Spinal cord (tissue), 9 donors: ENCODE measurements at regions not wholly inside any gene's neighbourhood (a gene's known extent, or its start where the extent isn't known, plus 50 kb on each side); places are given as distances from the start of the nearest gene placed in this dataset.

ENCODE experiments used
- DNase-seq, 6 donors: peaks; one replicate each; pipeline versions ENCODE4 v3.0.0 to v3.0.0-alpha.2; 2013 to 2015; ENCODE audit warnings: low spot score in 6 of 6, low read depth in 4 of 6
- H3K27ac ChIP-seq: one replicate; pipeline ENCODE4 v1.5.1; 2013; ENCODE audit warnings: low read depth, low read length, control low read depth
- H3K27me3 ChIP-seq: one replicate; pipeline ENCODE4 v1.6.1; 2013; ENCODE audit warnings: low read length; ENCODE audit not compliant: control insufficient read depth, insufficient read depth
- H3K36me3 ChIP-seq: one replicate; pipeline ENCODE4 v1.6.1; 2013; ENCODE audit warnings: low read length; ENCODE audit not compliant: control insufficient read depth, insufficient read depth
- H3K4me1 ChIP-seq: one replicate; pipeline ENCODE4 v1.6.1; 2013; ENCODE audit warnings: low read length; ENCODE audit not compliant: control insufficient read depth, insufficient read depth
- H3K4me3 ChIP-seq: one replicate; pipeline ENCODE4 v1.5.1; 2013; ENCODE audit warnings: low read depth, low read length, control low read depth
- H3K9me3 ChIP-seq: one replicate; pipeline ENCODE4 v1.6.1; 2013; ENCODE audit warnings: low read length; ENCODE audit not compliant: control insufficient read depth, insufficient read depth
- WGBS: methylation state at CpG from one replicate; pipeline ENCODE4 v1.1.5; 2013; ENCODE audit warnings: missing lambda C conversion rate; ENCODE audit not compliant: insufficient coverage; 5-methylcytosine and 5-hydroxymethylcytosine counted together
- donor health status: healthy.

DNA sequence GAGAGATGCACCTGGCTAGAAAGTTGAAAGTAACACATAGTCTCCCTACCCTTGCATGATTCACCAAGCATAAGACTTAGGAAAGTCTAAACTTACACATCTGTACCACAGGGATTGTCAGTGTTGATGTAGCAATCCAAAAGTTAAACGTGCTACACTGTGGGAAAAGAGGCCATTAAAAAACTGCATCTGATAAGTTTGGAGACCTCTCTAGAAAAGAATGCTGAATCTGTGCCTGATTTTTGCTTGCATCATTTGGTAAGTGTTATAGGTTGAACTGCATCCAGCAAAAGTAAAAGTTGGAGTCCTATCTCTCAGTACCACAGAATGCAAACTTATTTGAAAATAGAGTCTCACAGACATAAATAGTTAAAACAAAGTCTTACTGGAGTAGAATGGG lies 126.6 kb downstream of the SLC6A15 start:
- H3K27me3 ChIP-seq, result no peaks in the 10 kb centered on the region
- H3K4me3 ChIP-seq, result no peak overlapping the region
- H3K27ac ChIP-seq, result no peak overlapping the region
- no peak for DNase-seq
- H3K4me1 ChIP-seq, result no peaks in the 10 kb centered on the region
- WGBS, result 100% methylated on average over 1 of the region's 1 CpG
- H3K9me3 ChIP-seq, result no peaks in the 10 kb centered on the region
- H3K36me3 ChIP-seq, result no peaks in the 10 kb centered on the region

DNA sequence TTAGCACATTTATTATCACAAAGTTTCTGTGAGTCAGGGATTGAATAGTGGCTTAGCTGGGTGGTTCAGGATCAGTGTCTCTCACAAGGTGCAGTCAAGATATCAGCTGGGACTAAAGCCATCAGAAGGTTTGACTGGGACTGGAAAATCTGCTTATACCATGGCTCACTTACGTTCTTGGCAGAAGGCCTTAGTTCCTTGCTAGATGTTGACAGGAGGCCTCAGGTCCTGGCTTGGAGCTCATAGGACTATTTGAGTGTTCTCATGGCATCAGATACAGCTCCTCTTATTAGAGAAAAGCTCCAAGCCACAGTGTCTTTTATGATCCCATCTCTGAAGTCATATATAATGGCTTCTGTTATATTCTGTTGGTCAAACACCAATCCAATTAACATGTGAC lies 127.3 kb downstream of the SLC6A15 start:
- DNase-seq, result no peak
- WGBS, result 71% methylated on average over 1 of the region's 1 CpG
- Histone ChIP-seq H3K27me3 (no peaks in the 10 kb centered on the region), H3K4me3 (no peak overlapping the region), H3K27ac (no peak overlapping the region), H3K9me3 (no peaks in the 10 kb centered on the region), H3K36me3 (no peaks in the 10 kb centered on the region), H3K4me1 (no peaks in the 10 kb centered on the region)

DNA sequence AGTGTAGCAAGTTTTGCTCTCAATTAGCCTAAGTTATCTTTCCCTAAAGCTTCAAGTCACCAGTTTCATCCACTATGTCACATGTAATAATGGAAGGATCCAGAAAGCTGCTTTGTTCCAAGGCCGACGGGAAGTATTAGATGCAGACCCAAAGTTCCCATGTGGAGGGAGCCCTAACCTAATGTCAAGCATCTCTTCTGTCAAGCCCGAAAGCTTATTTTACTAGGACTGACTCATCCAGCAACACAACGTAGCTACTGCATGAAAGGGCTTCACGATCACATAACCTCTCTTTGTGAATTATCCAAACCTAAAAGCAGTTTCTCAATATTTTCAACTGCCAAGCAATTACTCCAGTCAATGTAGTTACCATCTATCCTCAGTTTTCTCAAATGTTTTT lies 133.4 kb downstream of the SLC6A15 start:
- no peak for DNase-seq
- Histone ChIP-seq H3K27ac (no peak overlapping the region), H3K36me3 (no peaks in the 10 kb centered on the region), H3K27me3 (no peaks in the 10 kb centered on the region), H3K4me3 (no peak overlapping the region), H3K9me3 (no peaks in the 10 kb centered on the region), H3K4me1 (no peaks in the 10 kb centered on the region)
- WGBS, result 86% methylated on average over 5 of the region's 5 CpGs

DNA sequence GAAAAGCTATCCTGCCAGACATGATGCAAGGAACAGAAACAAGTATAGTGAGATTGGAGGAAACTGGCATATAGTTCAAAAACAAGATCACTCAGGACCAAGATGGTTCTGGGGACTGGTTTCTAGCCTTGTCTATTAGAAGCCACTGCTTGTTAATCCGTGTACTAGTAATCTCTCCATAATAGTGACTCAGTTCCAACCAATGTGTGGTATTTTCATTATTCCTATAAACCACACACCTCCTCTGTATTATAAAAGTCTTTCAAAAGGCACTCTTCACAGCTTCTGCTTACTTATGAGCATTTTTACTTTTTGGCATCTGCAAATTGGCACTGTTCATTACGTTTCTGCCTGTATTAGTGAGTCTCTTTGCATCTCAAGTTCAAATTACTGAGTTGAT lies 140.3 kb downstream of the SLC6A15 start:
- 85% methylated on average over 2 of the region's 2 CpGs for WGBS
- Histone ChIP-seq H3K4me1 (no peaks in the 10 kb centered on the region), H3K27me3 (no peaks in the 10 kb centered on the region), H3K9me3 (no peaks in the 10 kb centered on the region), H3K36me3 (no peaks in the 10 kb centered on the region), H3K4me3 (no peak overlapping the region), H3K27ac (no peak overlapping the region)
- no peak for DNase-seq

DNA sequence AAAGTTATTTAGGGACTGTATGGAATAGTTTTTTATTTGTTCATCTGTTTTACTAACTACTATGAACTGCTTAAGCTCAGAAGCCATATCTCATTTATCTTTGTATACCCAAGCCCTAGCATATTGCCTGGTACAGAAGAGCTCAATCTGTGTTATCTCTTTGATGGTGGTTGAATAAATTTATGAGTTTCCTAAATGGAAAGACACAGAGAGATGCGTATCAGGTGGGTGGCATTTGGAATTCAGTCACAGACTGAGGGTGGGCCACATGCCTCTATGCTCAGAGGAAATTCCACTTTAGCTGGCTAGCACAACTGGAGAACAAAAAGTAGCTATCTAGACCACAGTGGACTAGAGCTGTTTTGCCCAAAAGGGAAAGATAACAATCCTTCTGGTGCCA lies 145.5 kb downstream of the SLC6A15 start:
- Histone ChIP-seq H3K4me1 (no peaks in the 10 kb centered on the region), H3K27me3 (no peaks in the 10 kb centered on the region), H3K4me3 (no peak overlapping the region), H3K9me3 (no peaks in the 10 kb centered on the region), H3K27ac (no peak overlapping the region), H3K36me3 (no peaks in the 10 kb centered on the region)
- WGBS, result 100% methylated on average over 1 of the region's 1 CpG
- DNase-seq, result no peak

DNA sequence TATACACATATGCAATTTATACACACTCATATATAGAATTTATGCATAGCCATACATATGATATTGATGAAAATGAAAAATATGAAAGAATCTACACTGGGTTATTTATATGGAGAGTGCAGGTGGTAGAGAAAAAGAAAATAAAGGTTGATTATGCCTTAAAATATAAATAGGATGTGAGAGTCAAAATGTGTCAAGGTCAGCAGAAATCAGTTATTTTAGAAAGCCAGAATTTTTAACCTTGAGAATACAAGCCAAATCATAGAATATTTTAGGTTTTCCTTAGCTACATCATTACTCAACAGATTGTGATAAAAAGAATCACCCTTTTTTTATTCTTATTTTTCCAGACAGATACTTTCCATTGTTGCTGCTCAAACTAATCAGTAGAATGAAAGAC lies 146.2 kb downstream of the SLC6A15 start:
- Histone ChIP-seq H3K9me3 (no peaks in the 10 kb centered on the region), H3K36me3 (no peaks in the 10 kb centered on the region), H3K4me3 (no peak overlapping the region), H3K27me3 (no peaks in the 10 kb centered on the region), H3K27ac (no peak overlapping the region), H3K4me1 (no peaks in the 10 kb centered on the region)
- DNase-seq, result no peak

DNA sequence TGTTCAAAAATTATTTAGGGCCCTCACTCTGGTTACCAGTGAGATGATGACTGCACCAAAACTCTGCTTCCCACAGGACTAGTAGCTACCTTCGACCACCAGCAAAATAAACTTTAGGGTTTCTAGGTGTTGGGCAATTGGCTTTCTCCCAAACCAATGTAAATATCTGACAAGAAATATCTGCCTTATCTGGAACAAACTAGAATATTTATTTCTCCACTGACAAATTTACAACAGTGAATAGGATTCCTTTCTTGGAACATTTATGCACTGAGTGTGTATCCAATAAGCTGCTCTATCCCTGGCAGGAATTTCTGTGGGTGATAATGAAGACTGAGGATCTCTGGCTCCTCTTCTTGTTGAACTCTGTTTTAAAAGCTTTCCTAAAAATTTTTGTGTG lies 148.6 kb downstream of the SLC6A15 start:
- no peak for DNase-seq
- H3K9me3 ChIP-seq, result no peaks in the 10 kb centered on the region
- H3K27ac ChIP-seq, result no peak overlapping the region
- H3K27me3 ChIP-seq, result no peaks in the 10 kb centered on the region
- H3K4me1 ChIP-seq, result no peaks in the 10 kb centered on the region
- no peak overlapping the region for H3K4me3 ChIP-seq
- no CpG with 5 or more reads among the region's 1 CpG for WGBS
- H3K36me3 ChIP-seq, result no peaks in the 10 kb centered on the region

DNA sequence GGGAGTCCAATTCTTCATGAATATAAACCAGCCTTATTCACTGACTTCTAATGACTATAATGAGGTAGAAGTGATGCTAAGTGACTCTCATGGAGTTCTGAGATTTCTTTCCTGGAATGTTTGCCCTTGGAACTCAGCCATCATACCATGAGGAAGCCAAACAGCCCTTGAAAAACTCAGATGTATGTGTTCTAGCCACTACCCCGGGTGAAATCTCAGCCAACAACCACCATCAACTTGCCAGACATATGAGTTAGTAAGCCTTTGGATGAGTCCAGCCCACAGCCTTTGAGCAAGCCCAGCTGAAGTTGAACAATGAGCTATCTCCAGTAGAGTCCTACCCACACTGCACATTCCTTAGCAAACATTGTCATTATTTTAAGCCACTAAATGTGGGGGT lies 149.5 kb downstream of the SLC6A15 start:
- WGBS, result 43% methylated on average over 1 of the region's 1 CpG
- Histone ChIP-seq H3K27me3 (no peaks in the 10 kb centered on the region), H3K9me3 (no peaks in the 10 kb centered on the region), H3K4me1 (no peaks in the 10 kb centered on the region), H3K27ac (no peak overlapping the region), H3K4me3 (no peak overlapping the region), H3K36me3 (no peaks in the 10 kb centered on the region)
- DNase-seq, result peak in 1 of 6 donors; percentile 4

DNA sequence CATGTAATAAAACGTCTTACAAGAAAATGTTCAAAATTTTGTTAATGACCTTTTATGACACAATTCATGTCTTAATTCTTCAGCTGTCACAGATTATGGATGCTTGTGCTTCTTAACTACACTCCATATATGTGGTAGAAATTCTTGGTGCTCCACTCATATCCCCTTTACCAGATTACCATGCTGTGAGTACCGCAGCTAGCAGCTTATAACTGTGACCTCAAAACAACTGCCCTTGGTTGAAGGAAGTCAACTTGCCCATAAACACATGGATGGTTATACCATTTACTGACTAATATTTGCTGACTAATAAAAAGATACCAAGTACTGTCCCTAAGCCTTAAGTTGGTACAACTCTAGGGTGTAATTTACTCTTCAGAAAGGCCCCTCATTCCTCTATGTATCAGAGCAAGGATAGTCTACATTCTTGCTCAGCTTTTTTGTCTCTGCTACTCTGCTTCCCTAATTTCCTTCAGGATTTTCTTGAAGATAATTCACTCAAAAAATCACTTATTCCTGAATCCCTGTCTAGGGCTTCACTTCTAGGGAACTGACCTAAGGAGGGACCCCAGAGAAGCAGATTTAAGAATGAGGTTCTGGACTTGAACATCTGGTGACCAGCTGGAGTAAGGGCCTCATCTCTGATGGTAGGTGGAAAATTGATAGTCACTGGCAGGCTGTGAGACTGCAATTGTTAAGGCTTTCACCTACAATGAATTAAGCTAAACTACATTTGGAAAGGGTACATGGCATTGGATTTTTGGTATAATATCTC lies 152.3 kb downstream of the SLC6A15 start:
- no CpG with 5 or more reads among the region's 2 CpGs for WGBS

DNA sequence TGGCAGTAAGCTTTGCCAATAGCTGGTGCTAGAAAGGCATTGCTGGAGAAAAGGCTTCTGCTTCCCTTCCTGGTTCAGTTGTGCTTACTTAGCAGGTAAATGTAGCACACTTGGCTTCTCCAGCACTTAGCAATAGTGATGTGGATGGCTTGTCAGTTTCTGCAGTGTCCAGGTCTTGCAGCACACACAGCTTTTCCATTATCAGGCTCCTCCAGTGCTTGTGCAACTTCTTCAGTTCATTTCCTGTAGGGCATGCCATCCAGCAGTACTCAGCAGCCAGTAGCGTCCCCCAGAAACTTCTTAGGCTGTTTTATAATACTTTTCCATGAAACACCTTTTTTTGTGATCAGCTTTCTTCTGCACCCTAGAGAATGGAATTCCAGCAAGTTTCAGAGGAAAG lies 154.6 kb downstream of the SLC6A15 start:
- no peaks in the 10 kb centered on the region for H3K9me3 ChIP-seq
- H3K27ac ChIP-seq, result no peak overlapping the region
- WGBS, result 100% methylated on average over 1 of the region's 1 CpG
- no peak for DNase-seq
- H3K36me3 ChIP-seq, result no peaks in the 10 kb centered on the region
- H3K27me3 ChIP-seq, result no peaks in the 10 kb centered on the region
- no peak overlapping the region for H3K4me3 ChIP-seq
- H3K4me1 ChIP-seq, result no peaks in the 10 kb centered on the region

More for the DNA sequence above, 152.3 kb downstream of the SLC6A15 start:
- Histone ChIP-seq H3K4me3 (no peak overlapping the region), H3K27me3 (no peaks in the 10 kb centered on the region), H3K4me1 (no peaks in the 10 kb centered on the region), H3K36me3 (no peaks in the 10 kb centered on the region), H3K27ac (no peak overlapping the region), H3K9me3 (no peaks in the 10 kb centered on the region)
- DNase-seq, result no peak
